Parathyroid adenoma (tissue), 2 donors: ENCODE measurements at regions not wholly inside any gene's neighbourhood (a gene's known extent, or its start where the extent isn't known, plus 50 kb on each side); places are given as distances from the start of the nearest gene placed in this dataset.

Experiments used
- H2AFZ ChIP-seq: fragments of 300-600 bp; sonication (generic); one replicate; pipeline ENCODE4 v1.7.0; 2017; ENCODE audit warnings: antibody characterized with exemption, mild to moderate bottlenecking
- H3K27ac ChIP-seq: fragments of 300-600 bp; sonication (generic); one replicate; pipeline ENCODE4 v1.7.0; 2017
- H3K27me3 ChIP-seq: fragments of 300-600 bp; sonication (generic); one replicate; pipeline ENCODE4 v1.7.0; 2017; ENCODE audit warnings: low read length; ENCODE audit not compliant: control insufficient read depth, insufficient read depth
- H3K36me3 ChIP-seq: fragments of 300-600 bp; sonication (generic); one replicate; pipeline ENCODE4 v1.7.0; 2017; ENCODE audit warnings: low read length; ENCODE audit not compliant: control insufficient read depth, insufficient read depth
- H3K4me1 ChIP-seq: fragments of 300-600 bp; sonication (generic); one replicate; pipeline ENCODE4 v1.7.0; 2017; ENCODE audit warnings: control low read depth
- H3K4me2 ChIP-seq: fragments of 300-600 bp; sonication (generic); one replicate; pipeline ENCODE4 v1.7.0; 2017; ENCODE audit warnings: low read length
- H3K4me3 ChIP-seq: fragments of 300-600 bp; sonication (generic); one replicate; pipeline ENCODE4 v1.7.0; 2017; ENCODE audit warnings: low read depth, low read length
- H3K79me2 ChIP-seq: fragments of 300-600 bp; sonication (generic); one replicate; pipeline ENCODE4 v1.7.0; 2017; ENCODE audit warnings: control low read depth
- H3K9ac ChIP-seq: fragments of 300-600 bp; sonication (generic); one replicate; pipeline ENCODE4 v1.7.0; 2017; ENCODE audit warnings: mild to moderate bottlenecking
- H3K9me3 ChIP-seq: fragments of 300-600 bp; sonication (generic); one replicate; pipeline ENCODE4 v1.7.0; 2017; ENCODE audit warnings: low read length; ENCODE audit not compliant: control insufficient read depth
- CTCF ChIP-seq: fragments of 300-600 bp; sonication (generic); IDR thresholded peaks from one replicate; pipeline ENCODE4 v1.7.0; 2017; ENCODE audit warnings: antibody characterized with exemption, mild to moderate bottlenecking
- donor health status: primary hyperparathyroidism.

- no peak overlapping the region for H3K9ac ChIP-seq
- H3K36me3 ChIP-seq: no peaks in the 10 kb centered on the region
- H3K27me3 ChIP-seq: no peaks in the 10 kb centered on the region
- H3K4me3 ChIP-seq: no peak overlapping the region
- H3K4me1 ChIP-seq: no peaks in the 10 kb centered on the region
- H3K4me2 ChIP-seq: no peak overlapping the region
- no peaks in the 10 kb centered on the region for H3K9me3 ChIP-seq
- H3K79me2 ChIP-seq: no peaks in the 10 kb centered on the region
- no peak overlapping the region for H2AFZ ChIP-seq
- no peak overlapping the region for H3K27ac ChIP-seq
- TF ChIP-seq CTCF: no peak
Observed at GRCh38 chr2:168300460-168300859, 53.1 kb upstream of the STK39 start.

GRCh38 chr2:168304024-168304681 is 56.8 kb upstream of the STK39 start:
- Histone ChIP-seq H3K9me3 (no peaks in the 10 kb centered on the region), H3K27ac (no peak overlapping the region), H3K4me1 (no peaks in the 10 kb centered on the region), H2AFZ (no peak overlapping the region), H3K27me3 (no peaks in the 10 kb centered on the region), H3K4me2 (no peak overlapping the region), H3K4me3 (no peak overlapping the region), H3K79me2 (no peaks in the 10 kb centered on the region), H3K9ac (no peak overlapping the region), H3K36me3 (no peaks in the 10 kb centered on the region)
- no peak for TF ChIP-seq CTCF

- Histone ChIP-seq H3K36me3 (no peaks in the 10 kb centered on the region), H3K4me2 (no peak overlapping the region), H3K27ac (no peak overlapping the region), H3K9ac (no peak overlapping the region), H3K4me3 (no peak overlapping the region), H3K27me3 (no peaks in the 10 kb centered on the region), H3K79me2 (no peaks in the 10 kb centered on the region), H3K4me1 (no peaks in the 10 kb centered on the region), H3K9me3 (no peaks in the 10 kb centered on the region), H2AFZ (no peak overlapping the region)
- TF ChIP-seq CTCF: no peak
Observed at GRCh38 chr2:168307379-168307778, 60.0 kb upstream of the STK39 start.

- Histone ChIP-seq H3K79me2 (no peaks in the 10 kb centered on the region), H2AFZ (no peak overlapping the region), H3K4me2 (no peak overlapping the region), H3K4me3 (no peak overlapping the region), H3K4me1 (no peaks in the 10 kb centered on the region), H3K27ac (no peak overlapping the region), H3K9ac (no peak overlapping the region), H3K36me3 (no peaks in the 10 kb centered on the region), H3K27me3 (no peaks in the 10 kb centered on the region), H3K9me3 (no peaks in the 10 kb centered on the region)
- TF ChIP-seq CTCF: no peak
Observed at GRCh38 chr2:168310580-168310979, 63.2 kb upstream of the STK39 start.

GRCh38 chr2:168311261-168311910 is 64.0 kb upstream of the STK39 start:
- no peak overlapping the region for H3K27ac ChIP-seq
- no peak for TF ChIP-seq CTCF
- no peak overlapping the region for H2AFZ ChIP-seq

More at GRCh38 chr2:168311261-168311910, 64.0 kb upstream of the STK39 start:
- no peak overlapping the region for H3K9ac ChIP-seq
- no peaks in the 10 kb centered on the region for H3K9me3 ChIP-seq
- no peaks in the 10 kb centered on the region for H3K79me2 ChIP-seq
- H3K4me1 ChIP-seq: no peaks in the 10 kb centered on the region
- H3K27me3 ChIP-seq: no peaks in the 10 kb centered on the region
- H3K4me3 ChIP-seq: no peak overlapping the region
- no peaks in the 10 kb centered on the region for H3K36me3 ChIP-seq
- H3K4me2 ChIP-seq: no peak overlapping the region
